Endothelial cell (in vitro differentiated cells): ENCODE measurements at regions not wholly inside any gene's neighbourhood (a gene's known extent, or its start where the extent isn't known, plus 50 kb on each side); places are given as distances from the start of the nearest gene placed in this dataset.

ENCODE experiments used
- DNase-seq: peaks from one replicate; pipeline ENCODE4 v3.0.0; 2021; ENCODE audit warnings: low spot score
- H3K27ac Mint-ChIP-seq: one replicate; pipeline ENCODE4 v1.8.0; 2021; ENCODE audit warnings: mixed read lengths, inconsistent platforms; ENCODE audit not compliant: unreplicated experiment
- H3K27me3 Mint-ChIP-seq: one replicate; pipeline ENCODE4 v1.8.0; 2021; ENCODE audit warnings: mild to moderate bottlenecking, moderate library complexity, mixed read lengths, inconsistent platforms; ENCODE audit not compliant: unreplicated experiment
- H3K36me3 Mint-ChIP-seq: one replicate; pipeline ENCODE4 v1.8.0; 2021; ENCODE audit warnings: mild to moderate bottlenecking, low read depth, mixed read lengths, inconsistent platforms; ENCODE audit not compliant: unreplicated experiment
- H3K4me1 Mint-ChIP-seq: one replicate; pipeline ENCODE4 v1.8.0; 2021; ENCODE audit warnings: mild to moderate bottlenecking, mixed read lengths, inconsistent platforms; ENCODE audit not compliant: unreplicated experiment
- H3K4me3 Mint-ChIP-seq: one replicate; pipeline ENCODE4 v1.8.0; 2021; ENCODE audit warnings: mild to moderate bottlenecking, mixed read lengths, inconsistent platforms; ENCODE audit not compliant: unreplicated experiment
- H3K9me3 Mint-ChIP-seq: one replicate; pipeline ENCODE4 v1.8.0; 2021; ENCODE audit warnings: mixed read lengths, inconsistent platforms; ENCODE audit not compliant: unreplicated experiment
- CTCF ChIP-seq: fragments of 200-600 bp; sonication (generic); IDR thresholded peaks from one replicate; pipeline ENCODE4 v1.5.0; 2021; ENCODE audit warnings: antibody characterized with exemption; ENCODE audit not compliant: unreplicated experiment

GRCh38 chr13:39910833-39911232 is 255.4 kb downstream of the COG6 start:
- Mint-ChIP-seq H3K9me3 (no peaks in the 10 kb centered on the region), H3K36me3 (no peaks in the 10 kb centered on the region), H3K27me3 (no peaks in the 10 kb centered on the region), H3K4me1 (peaks cover 10% of the 10 kb centered on the region), H3K27ac (no peak overlapping the region), H3K4me3 (no peak overlapping the region)
- no peak for DNase-seq
- TF ChIP-seq CTCF: no peak

- Mint-ChIP-seq H3K27ac (no peak overlapping the region), H3K4me1 (peaks cover 10% of the 10 kb centered on the region), H3K27me3 (no peaks in the 10 kb centered on the region), H3K4me3 (no peak overlapping the region), H3K9me3 (no peaks in the 10 kb centered on the region), H3K36me3 (no peaks in the 10 kb centered on the region)
- no peak for DNase-seq
- TF ChIP-seq CTCF: no peak
Observed at GRCh38 chr13:39913339-39913738, 257.9 kb downstream of the COG6 start.

GRCh38 chr13:39913928-39914327 is 258.5 kb downstream of the COG6 start:
- peaks cover 10% of the 10 kb centered on the region for H3K4me1 Mint-ChIP-seq

GRCh38 chr13:39915418-39915817 is 260.0 kb downstream of the COG6 start:
- no peaks in the 10 kb centered on the region for H3K27me3 Mint-ChIP-seq
- DNase-seq: no peak
- H3K9me3 Mint-ChIP-seq: no peaks in the 10 kb centered on the region
- H3K4me3 Mint-ChIP-seq: no peak overlapping the region
- TF ChIP-seq CTCF: no peak
- H3K4me1 Mint-ChIP-seq: peaks cover 7% of the 10 kb centered on the region
- no peak overlapping the region for H3K27ac Mint-ChIP-seq
- no peaks in the 10 kb centered on the region for H3K36me3 Mint-ChIP-seq

More at GRCh38 chr13:39913928-39914327, 258.5 kb downstream of the COG6 start:
- DNase-seq: no peak
- no peak overlapping the region for H3K4me3 Mint-ChIP-seq
- H3K27me3 Mint-ChIP-seq: no peaks in the 10 kb centered on the region
- H3K27ac Mint-ChIP-seq: no peak overlapping the region
- no peaks in the 10 kb centered on the region for H3K9me3 Mint-ChIP-seq
- no peak for TF ChIP-seq CTCF
- H3K36me3 Mint-ChIP-seq: no peaks in the 10 kb centered on the region

GRCh38 chr13:39916330-39916729 is 260.9 kb downstream of the COG6 start:
- H3K27me3 Mint-ChIP-seq: no peaks in the 10 kb centered on the region
- no peak overlapping the region for H3K27ac Mint-ChIP-seq
- TF ChIP-seq CTCF: no peak
- no peaks in the 10 kb centered on the region for H3K36me3 Mint-ChIP-seq
- DNase-seq: no peak
- H3K4me1 Mint-ChIP-seq: peaks cover 2% of the 10 kb centered on the region
- no peak overlapping the region for H3K4me3 Mint-ChIP-seq
- H3K9me3 Mint-ChIP-seq: no peaks in the 10 kb centered on the region
